HT1080 (cell line): ENCODE measurements at regions not wholly inside any gene's neighbourhood (a gene's known extent, or its start where the extent isn't known, plus 50 kb on each side); places are given as distances from the start of the nearest gene placed in this dataset.

ENCODE experiments used
- DNase-seq: peaks from one replicate; pipeline ENCODE4 v3.0.0-alpha.2; 2015; ENCODE audit warnings: low read depth

GRCh38 chrX:57848857-57849256, 61.4 kb downstream of the ZXDA start:
- DNase-seq = no peak

GRCh38 chrX:57822818-57823217, 87.4 kb downstream of the ZXDA start:
- no peak for DNase-seq

- no peak for DNase-seq
Measured at GRCh38 chrX:57822398-57822797, 87.9 kb downstream of the ZXDA start.

- DNase-seq = peak; percentile 11
Measured at GRCh38 chrX:57821703-57822387, 88.4 kb downstream of the ZXDA start.

- DNase-seq = no peak
Measured at GRCh38 chrX:57817302-57817701, 93.0 kb downstream of the ZXDA start.

- DNase-seq = peak; percentile 8
Measured at GRCh38 chrX:57772637-57773036, 92.6 kb upstream of the NLRP2B start.

GRCh38 chrX:57771689-57772088, 91.6 kb upstream of the NLRP2B start:
- peak; percentile 3 for DNase-seq

GRCh38 chrX:57752866-57753265, 72.8 kb upstream of the NLRP2B start:
- no peak for DNase-seq

GRCh38 chrX:57741107-57741506, 61.0 kb upstream of the NLRP2B start:
- DNase-seq = no peak

GRCh38 chrX:57737881-57738280, 57.8 kb upstream of the NLRP2B start:
- no peak for DNase-seq
